ENCODE measurements at regions not wholly inside any gene's neighbourhood (a gene's known extent, or its start where the extent isn't known, plus 50 kb on each side); places are given as distances from the start of the nearest gene placed in this dataset.

DNA sequence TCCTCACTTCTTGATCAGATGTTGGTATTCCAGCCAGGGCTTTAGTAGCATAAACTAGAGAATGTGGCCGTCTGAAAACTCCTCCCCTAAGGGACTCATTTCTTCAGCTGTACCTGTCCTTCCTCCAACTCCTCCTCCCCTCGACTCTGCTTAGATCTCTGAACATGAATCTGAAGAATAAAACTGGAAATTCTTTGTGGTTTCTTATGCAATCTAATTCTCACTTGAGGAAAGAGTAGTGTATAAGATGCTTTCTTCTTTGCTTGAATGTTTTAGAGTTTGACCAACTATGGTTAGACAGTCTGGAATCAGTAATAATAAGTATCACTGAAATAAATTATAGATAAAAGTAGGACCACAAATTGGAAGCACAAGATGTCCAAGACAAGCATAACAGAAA lies 128.5 kb downstream of the LRRC70 start:
- TF ChIP-seq POLR2A (IDR thresholded peaks at IDR 0.05; ENCODE audit: low read length) (no peak), GATA1 (IDR thresholded peaks at IDR 0.05; ENCODE audit: low read depth, low read length) (no peak)
